Neural cell (in vitro differentiated cells): ENCODE measurements at regions not wholly inside any gene's neighbourhood (a gene's known extent, or its start where the extent isn't known, plus 50 kb on each side); places are given as distances from the start of the nearest gene placed in this dataset.

Experiments used
- H2AFZ ChIP-seq: fragments of 200-600, 300-800 bp; sonication (generic), shearing (Covaris generic); 2 replicates; pipeline ENCODE4 v1.6.0; 2014; ENCODE audit warnings: low read depth, mild to moderate bottlenecking, antibody characterized with exemption, low read length, moderate library complexity
- H3F3A ChIP-seq: fragments of 200-600 bp; shearing (Covaris generic); 2 replicates; pipeline ENCODE4 v1.6.1; 2016; ENCODE audit warnings: mild to moderate bottlenecking, moderate library complexity, mixed read lengths, antibody characterized with exemption, low read length; ENCODE audit not compliant: insufficient read depth, poor library complexity, severe bottlenecking
- H3K27ac ChIP-seq: fragments of 200-600, 300-800 bp; sonication (generic), shearing (Covaris generic); 2 replicates; pipeline ENCODE4 v1.5.1; 2014; ENCODE audit warnings: mild to moderate bottlenecking, low read length, moderate library complexity
- H3K27me3 ChIP-seq: fragments of 300-800, 200-600 bp; sonication (generic), shearing (Covaris generic); 2 replicates; pipeline ENCODE4 v1.6.0; 2014; ENCODE audit warnings: mild to moderate bottlenecking, low read depth, low read length, moderate library complexity; ENCODE audit not compliant: insufficient read depth
- H3K36me3 ChIP-seq: fragments of 300-800, 200-600 bp; sonication (generic), shearing (Covaris generic); 2 replicates; pipeline ENCODE4 v1.5.1; 2014; ENCODE audit warnings: mild to moderate bottlenecking, antibody characterized with exemption, low read length, moderate library complexity; ENCODE audit not compliant: insufficient read depth
- H3K4me2 ChIP-seq: fragments of 300-800, 200-600 bp; sonication (generic), shearing (Covaris generic); 2 replicates; pipeline ENCODE4 v1.6.0; 2014; ENCODE audit warnings: mild to moderate bottlenecking, low read length
- H3K4me3 ChIP-seq: fragments of 300-800, 200-600 bp; sonication (generic), shearing (Covaris generic); 2 replicates; pipeline ENCODE4 v1.5.1; 2014; ENCODE audit warnings: mild to moderate bottlenecking, low read length, moderate library complexity
- H3K79me2 ChIP-seq: fragments of 200-600 bp; shearing (Covaris generic); replicated peaks from 2 replicates; pipeline ENCODE4 v1.6.0; 2014; ENCODE audit warnings: mild to moderate bottlenecking, low read length, moderate library complexity; ENCODE audit not compliant: insufficient read depth
- H3K9ac ChIP-seq: fragments of 300-800, 200-600 bp; sonication (generic), shearing (Covaris generic); 2 replicates; pipeline ENCODE4 v1.6.1; 2016; ENCODE audit warnings: mild to moderate bottlenecking, low read length, mixed read lengths
- H3K9me2 ChIP-seq: fragments of 200-600 bp; shearing (Covaris generic); 2 replicates; pipeline ENCODE4 v1.6.1; 2016; ENCODE audit warnings: mild to moderate bottlenecking, low read length, mixed read lengths; ENCODE audit not compliant: insufficient read depth
- H3K9me3 ChIP-seq: fragments of 200-600, 300-800 bp; sonication (generic), shearing (Covaris generic); 2 replicates; pipeline ENCODE4 v1.6.1; 2016; ENCODE audit warnings: mild to moderate bottlenecking, mixed run types, low read length, moderate library complexity, mixed read lengths
- H4K20me1 ChIP-seq: fragments of 200-600 bp; shearing (Covaris generic); 2 replicates; pipeline ENCODE4 v1.6.1; 2016; ENCODE audit warnings: mild to moderate bottlenecking, mixed run types; ENCODE audit not compliant: insufficient read depth
- EP300 ChIP-seq: fragments of 450-650 bp; conservative IDR thresholded peaks from 2 replicates; pipeline ENCODE4 v1.6.1; 2014; ENCODE audit warnings: antibody characterized with exemption, mild to moderate bottlenecking, moderate library complexity; ENCODE audit not compliant: poor library complexity, severe bottlenecking
- EZH2 ChIP-seq: fragments of 200-600, 300-800 bp; shearing (Covaris generic), sonication (generic); IDR thresholded peaks from 2 replicates; pipeline ENCODE4 v1.6.1; 2014; ENCODE audit warnings: antibody characterized with exemption, low read length, borderline replicate concordance, mild to moderate bottlenecking; ENCODE audit not compliant: insufficient read depth, poor library complexity, severe bottlenecking
- MXI1 ChIP-seq: fragments of 450-650 bp; conservative IDR thresholded peaks from 2 replicates; pipeline ENCODE4 v1.6.1; 2014; ENCODE audit warnings: antibody characterized with exemption, mild to moderate bottlenecking; ENCODE audit not compliant: poor library complexity, severe bottlenecking
- POLR2AphosphoS5 ChIP-seq: IDR thresholded peaks from 2 replicates; pipeline ENCODE4 v1.6.1; 2012
- RAD21 ChIP-seq: fragments of 450-650 bp; conservative IDR thresholded peaks from 2 replicates; pipeline ENCODE4 v1.6.1; 2014; ENCODE audit warnings: antibody characterized with exemption, mild to moderate bottlenecking, moderate library complexity
- SMC3 ChIP-seq: fragments of 450-650 bp; conservative IDR thresholded peaks from 2 replicates; pipeline ENCODE4 v1.6.1; 2014; ENCODE audit warnings: antibody characterized with exemption, mild to moderate bottlenecking, moderate library complexity; ENCODE audit not compliant: poor library complexity
- TAF1 ChIP-seq: IDR thresholded peaks from 2 replicates; pipeline ENCODE4 v1.6.1; 2012; ENCODE audit warnings: low read depth
- TF ChIP-seq, protein P1 (sequence below): IDR thresholded peaks from 2 replicates; pipeline ENCODE4 v1.6.1; 2012; ENCODE audit warnings: borderline replicate concordance
- TF ChIP-seq, protein P2 (sequence below): fragments of 450-650 bp; IDR thresholded peaks from 2 replicates; pipeline ENCODE4 v1.5.1; 2014; ENCODE audit warnings: antibody characterized with exemption, mild to moderate bottlenecking, moderate library complexity; ENCODE audit not compliant: poor library complexity, severe bottlenecking

DNA sequence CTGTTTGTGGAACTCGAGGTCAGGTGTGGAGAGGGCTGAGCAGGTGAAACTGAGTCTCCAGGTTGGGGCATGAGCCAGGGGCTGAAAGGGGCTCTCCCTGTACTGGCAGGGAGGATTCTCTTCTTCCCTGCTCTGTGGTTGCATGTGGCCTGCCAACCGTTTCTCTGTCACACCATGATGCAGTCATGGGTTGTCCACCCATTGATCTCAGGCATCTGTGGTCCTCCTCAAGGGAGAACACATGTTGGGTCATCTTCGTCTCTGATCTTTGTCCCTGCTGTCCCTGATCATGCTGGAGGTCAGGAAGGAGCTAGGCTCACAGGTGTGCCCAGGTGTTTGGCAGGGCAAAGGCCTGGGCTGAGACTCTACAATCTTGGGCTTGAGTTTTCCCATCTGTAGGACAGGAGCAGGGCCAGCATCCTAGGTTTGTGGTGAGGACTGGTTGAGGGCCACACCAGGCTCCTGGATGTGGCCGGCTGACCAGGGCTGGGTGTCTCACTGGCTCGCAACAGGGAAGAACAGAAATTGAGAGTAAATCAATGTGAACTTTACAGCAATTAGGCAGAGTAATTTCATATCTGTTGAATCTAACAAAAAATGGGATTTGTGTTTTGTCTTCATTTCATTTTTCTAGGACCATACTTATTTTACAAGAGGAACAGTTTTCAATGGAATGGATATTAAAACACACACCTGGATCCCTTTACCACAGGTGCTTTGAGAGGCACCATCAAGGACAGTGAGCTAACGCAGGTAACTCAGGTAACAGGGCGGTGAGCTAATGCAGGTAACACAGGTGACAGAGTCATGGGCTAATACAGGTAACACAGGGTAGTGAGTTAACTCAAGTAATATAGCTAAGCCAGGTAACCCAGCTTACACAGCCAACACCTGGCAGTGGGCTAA, 58.5 kb upstream of the IGFBP3 start:
- H3K9me3 ChIP-seq = no peaks in the 10 kb centered on the region
- H3K4me2 ChIP-seq = no peak overlapping the region
- no peaks in the 10 kb centered on the region for H3K9me2 ChIP-seq
- no peak overlapping the region for H2AFZ ChIP-seq
- no peak overlapping the region for H3K27ac ChIP-seq
- H3K27me3 ChIP-seq = no peaks in the 10 kb centered on the region
- no peaks in the 10 kb centered on the region for H4K20me1 ChIP-seq
- TF ChIP-seq MXI1 = no peak
- no peak overlapping the region for H3K9ac ChIP-seq
- no peaks in the 10 kb centered on the region for H3K79me2 ChIP-seq
- no peaks in the 10 kb centered on the region for H3K36me3 ChIP-seq
- no peak overlapping the region for H3K4me3 ChIP-seq
- no peaks in the 10 kb centered on the region for H3F3A ChIP-seq

DNA sequence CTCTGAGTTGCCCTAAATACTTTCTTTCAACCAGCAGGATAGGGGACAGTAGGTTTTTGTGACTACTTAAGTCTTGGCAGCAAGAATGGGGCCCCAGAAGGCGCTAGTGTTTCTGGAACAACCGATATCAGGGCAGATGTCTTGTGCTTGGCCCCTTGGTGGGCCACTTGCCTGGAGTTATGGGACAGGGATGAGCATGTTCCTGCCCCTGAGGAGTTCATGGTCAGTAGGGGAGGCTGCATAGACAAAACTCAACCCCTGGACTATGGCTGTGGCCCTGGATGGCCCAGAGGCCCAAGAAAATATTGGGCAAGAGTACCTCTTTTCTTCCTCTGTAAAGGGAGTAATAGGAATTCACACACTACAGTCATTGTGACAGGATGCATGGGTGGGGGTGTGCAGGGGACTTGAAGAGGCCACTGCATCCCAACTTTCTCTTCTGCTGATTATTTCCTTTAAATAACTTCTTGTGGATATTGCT, 57.7 kb upstream of the IGFBP3 start:
- no peak overlapping the region for H3K4me2 ChIP-seq
- no peaks in the 10 kb centered on the region for H3K27me3 ChIP-seq
- no peak overlapping the region for H2AFZ ChIP-seq
- H3F3A ChIP-seq = no peaks in the 10 kb centered on the region
- H4K20me1 ChIP-seq = no peaks in the 10 kb centered on the region
- H3K4me3 ChIP-seq = no peak overlapping the region
- no peaks in the 10 kb centered on the region for H3K36me3 ChIP-seq
- no peaks in the 10 kb centered on the region for H3K79me2 ChIP-seq
- no peak overlapping the region for H3K27ac ChIP-seq
- no peak for TF ChIP-seq POLR2AphosphoS5
- no peak for TF ChIP-seq EZH2
- no peak for TF ChIP-seq TAF1
- TF ChIP-seq SMC3 = no peak
- no peak for TF ChIP-seq MXI1
- TF ChIP-seq, protein P1, sequence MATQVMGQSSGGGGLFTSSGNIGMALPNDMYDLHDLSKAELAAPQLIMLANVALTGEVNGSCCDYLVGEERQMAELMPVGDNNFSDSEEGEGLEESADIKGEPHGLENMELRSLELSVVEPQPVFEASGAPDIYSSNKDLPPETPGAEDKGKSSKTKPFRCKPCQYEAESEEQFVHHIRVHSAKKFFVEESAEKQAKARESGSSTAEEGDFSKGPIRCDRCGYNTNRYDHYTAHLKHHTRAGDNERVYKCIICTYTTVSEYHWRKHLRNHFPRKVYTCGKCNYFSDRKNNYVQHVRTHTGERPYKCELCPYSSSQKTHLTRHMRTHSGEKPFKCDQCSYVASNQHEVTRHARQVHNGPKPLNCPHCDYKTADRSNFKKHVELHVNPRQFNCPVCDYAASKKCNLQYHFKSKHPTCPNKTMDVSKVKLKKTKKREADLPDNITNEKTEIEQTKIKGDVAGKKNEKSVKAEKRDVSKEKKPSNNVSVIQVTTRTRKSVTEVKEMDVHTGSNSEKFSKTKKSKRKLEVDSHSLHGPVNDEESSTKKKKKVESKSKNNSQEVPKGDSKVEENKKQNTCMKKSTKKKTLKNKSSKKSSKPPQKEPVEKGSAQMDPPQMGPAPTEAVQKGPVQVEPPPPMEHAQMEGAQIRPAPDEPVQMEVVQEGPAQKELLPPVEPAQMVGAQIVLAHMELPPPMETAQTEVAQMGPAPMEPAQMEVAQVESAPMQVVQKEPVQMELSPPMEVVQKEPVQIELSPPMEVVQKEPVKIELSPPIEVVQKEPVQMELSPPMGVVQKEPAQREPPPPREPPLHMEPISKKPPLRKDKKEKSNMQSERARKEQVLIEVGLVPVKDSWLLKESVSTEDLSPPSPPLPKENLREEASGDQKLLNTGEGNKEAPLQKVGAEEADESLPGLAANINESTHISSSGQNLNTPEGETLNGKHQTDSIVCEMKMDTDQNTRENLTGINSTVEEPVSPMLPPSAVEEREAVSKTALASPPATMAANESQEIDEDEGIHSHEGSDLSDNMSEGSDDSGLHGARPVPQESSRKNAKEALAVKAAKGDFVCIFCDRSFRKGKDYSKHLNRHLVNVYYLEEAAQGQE = no peak
- TF ChIP-seq, protein P2, sequence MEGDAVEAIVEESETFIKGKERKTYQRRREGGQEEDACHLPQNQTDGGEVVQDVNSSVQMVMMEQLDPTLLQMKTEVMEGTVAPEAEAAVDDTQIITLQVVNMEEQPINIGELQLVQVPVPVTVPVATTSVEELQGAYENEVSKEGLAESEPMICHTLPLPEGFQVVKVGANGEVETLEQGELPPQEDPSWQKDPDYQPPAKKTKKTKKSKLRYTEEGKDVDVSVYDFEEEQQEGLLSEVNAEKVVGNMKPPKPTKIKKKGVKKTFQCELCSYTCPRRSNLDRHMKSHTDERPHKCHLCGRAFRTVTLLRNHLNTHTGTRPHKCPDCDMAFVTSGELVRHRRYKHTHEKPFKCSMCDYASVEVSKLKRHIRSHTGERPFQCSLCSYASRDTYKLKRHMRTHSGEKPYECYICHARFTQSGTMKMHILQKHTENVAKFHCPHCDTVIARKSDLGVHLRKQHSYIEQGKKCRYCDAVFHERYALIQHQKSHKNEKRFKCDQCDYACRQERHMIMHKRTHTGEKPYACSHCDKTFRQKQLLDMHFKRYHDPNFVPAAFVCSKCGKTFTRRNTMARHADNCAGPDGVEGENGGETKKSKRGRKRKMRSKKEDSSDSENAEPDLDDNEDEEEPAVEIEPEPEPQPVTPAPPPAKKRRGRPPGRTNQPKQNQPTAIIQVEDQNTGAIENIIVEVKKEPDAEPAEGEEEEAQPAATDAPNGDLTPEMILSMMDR = no peak
- no peak for TF ChIP-seq EP300
- no peak for TF ChIP-seq RAD21
- H3K9me2 ChIP-seq = no peaks in the 10 kb centered on the region
- no peak overlapping the region for H3K9ac ChIP-seq
- H3K9me3 ChIP-seq = no peaks in the 10 kb centered on the region
